GM12878 (cell line): ENCODE measurements at regions not wholly inside any gene's neighbourhood (a gene's known extent, or its start where the extent isn't known, plus 50 kb on each side); places are given as distances from the start of the nearest gene placed in this dataset.
A peak's percentile ranks its signal among the peaks of the same experiment; 100 is the strongest.

Experiments used
- ATF2 ChIP-seq: IDR thresholded peaks from 2 replicates; pipeline ENCODE4 v1.6.1; 2012; ENCODE audit warnings: low read length, inconsistent platforms
- BCLAF1 ChIP-seq: fragments of 450-650 bp; IDR thresholded peaks from 2 replicates; pipeline ENCODE4 v1.6.1; 2017; ENCODE audit warnings: antibody characterized with exemption, mild to moderate bottlenecking, moderate library complexity
- CBX5 ChIP-seq: sonication (generic); IDR thresholded peaks from 2 replicates; pipeline ENCODE4 v1.6.1; 2016; ENCODE audit warnings: low read depth, moderate library complexity, mild to moderate bottlenecking, inconsistent platforms
- ELK1 ChIP-seq: IDR thresholded peaks from 2 replicates; pipeline ENCODE4 v1.6.1; 2012; ENCODE audit warnings: low read depth, low read length, improper control_type of control experiment
- HSF1 ChIP-seq: fragments of 150-350 bp; IDR thresholded peaks from 2 replicates; pipeline ENCODE4 v1.6.1; 2014; ENCODE audit warnings: mild to moderate bottlenecking, low read depth, low read length
- LARP7 ChIP-seq: fragments of 450-650 bp; IDR thresholded peaks from 2 replicates; pipeline ENCODE4 v1.6.1; 2017; ENCODE audit warnings: mild to moderate bottlenecking
- MEF2B ChIP-seq: fragments of 450-650 bp; IDR thresholded peaks from 2 replicates; pipeline ENCODE4 v1.6.1; 2018; ENCODE audit warnings: mild to moderate bottlenecking, moderate library complexity; ENCODE audit not compliant: partially characterized antibody, poor library complexity, severe bottlenecking
- NFIC ChIP-seq: IDR thresholded peaks from 2 replicates; pipeline ENCODE4 v1.6.1; 2012; ENCODE audit warnings: low read depth, mild to moderate bottlenecking, inconsistent platforms, low read length, moderate library complexity
- SKIL ChIP-seq: fragments of 450-650 bp; IDR thresholded peaks from 2 replicates; pipeline ENCODE4 v1.6.1; 2017; ENCODE audit warnings: mild to moderate bottlenecking, low read depth, inconsistent platforms; ENCODE audit not compliant: poor library complexity, severe bottlenecking
- SRF ChIP-seq, 2 experiments: IDR thresholded peaks; 2 replicates each; pipeline ENCODE4 v1.6.1; 2011; ENCODE audit warnings: low read depth in 2 of 2, low read length in 2 of 2, mild to moderate bottlenecking in 1 of 2, moderate library complexity in 1 of 2
- TCF12 ChIP-seq: IDR thresholded peaks from 2 replicates; pipeline ENCODE4 v1.6.1; 2011; ENCODE audit warnings: low read depth, mild to moderate bottlenecking, low read length
- TCF7 ChIP-seq: IDR thresholded peaks from 2 replicates; pipeline ENCODE4 v1.6.1; 2014; ENCODE audit warnings: antibody characterized with exemption, borderline replicate concordance
- WRNIP1 ChIP-seq: IDR thresholded peaks from 2 replicates; pipeline ENCODE4 v1.6.1; 2011; ENCODE audit warnings: low read depth, low read length, improper control_type of control experiment, borderline replicate concordance
- YBX1 ChIP-seq: fragments of 450-650 bp; IDR thresholded peaks from 2 replicates; pipeline ENCODE4 v1.6.1; 2016; ENCODE audit warnings: antibody characterized with exemption
- YY1 ChIP-seq: IDR thresholded peaks from 2 replicates; pipeline ENCODE4 v1.6.1; 2011; ENCODE audit warnings: low read depth, mild to moderate bottlenecking, low read length
- ZBTB11 ChIP-seq: fragments of 450-650 bp; formaldehyde crosslinking; IDR thresholded peaks from 2 replicates; pipeline ENCODE4 v1.5.0; 2022; ENCODE audit warnings: mild to moderate bottlenecking, missing genetic modification characterization
- ZNF217 ChIP-seq: fragments of 450-650 bp; IDR thresholded peaks from 2 replicates; pipeline ENCODE4 v1.6.1; 2017; ENCODE audit warnings: antibody characterized with exemption, mild to moderate bottlenecking

- TF ChIP-seq CBX5 (0 out of 2 replicates have a peak, but pooled peaks have one; percentile 75), MEF2B (no peak), LARP7 (no peak), YY1 (0 out of 2 replicates have a peak, but pooled peaks have one; percentile 10), YBX1 (no peak), SKIL (no peak), ATF2 (no peak), WRNIP1 (no peak), BCLAF1 (no peak), TCF7 (no peak), HSF1 (no peak), TCF12 (0 out of 2 replicates have a peak, but pooled peaks have one; percentile 13), SRF (IDR thresholded peaks at IDR 0.05; ENCODE audit: low read depth in 2 of 2, low read length in 2 of 2) (no peak), ELK1 (no peak), ZBTB11 (no peak), NFIC (peak; percentile 69), ZNF217 (no peak)
These were observed 84.0 kb upstream of the CTSC start (continued) for GRCh38 chr11:88421530-88421929.
